ENCODE measurements at regions not wholly inside any gene's neighbourhood (a gene's known extent, or its start where the extent isn't known, plus 50 kb on each side); places are given as distances from the start of the nearest gene placed in this dataset.

GRCh38 chrX:147342197-147342596 is 527.7 kb upstream of the CXorf51A start:
- Histone ChIP-seq H3T11ph (ENCODE audit: low read length) (no peak overlapping the region), H2AFZ (ENCODE audit: low read length) (no peak overlapping the region), H4K8ac (replicated peaks; ENCODE audit: insufficient read length, low read depth, low read length) (no peak overlapping the region), H3K56ac (ENCODE audit: insufficient read length, low read depth, low read length) (no peak overlapping the region), H4K20me1 (ENCODE audit: control insufficient read depth, insufficient read depth, insufficient read length) (no peaks in the 10 kb centered on the region), H3K9ac (ENCODE audit: extremely low read depth, insufficient read length, low read length) (no peak overlapping the region), H3K14ac (ENCODE audit: insufficient read depth, low read length) (no peak overlapping the region), H3K79me1 (ENCODE audit: insufficient read depth, low read depth, low read length, poor library complexity, severe bottlenecking) (no peaks in the 10 kb centered on the region), H3K4me2 (ENCODE audit: insufficient read depth, insufficient read length, low read length) (no peak overlapping the region), H2BK20ac (ENCODE audit: low read depth, low read length, poor library complexity, severe bottlenecking) (no peak overlapping the region), H2BK15ac (ENCODE audit: low read depth, low read length) (no peak overlapping the region), H2BK12ac (ENCODE audit: insufficient read length, low read depth, low read length) (no peak overlapping the region), H3K23me2 (ENCODE audit: insufficient read length, low read depth, low read length, poor library complexity, severe bottlenecking) (no peaks in the 10 kb centered on the region), H3K4ac (ENCODE audit: low read depth, low read length) (no peak overlapping the region), H3K27ac (ENCODE audit: insufficient read length, low read depth, low read length) (no peak overlapping the region), H4K91ac (ENCODE audit: insufficient read length, low read depth, low read length) (no peak overlapping the region), H2BK5ac (ENCODE audit: insufficient read length, low read length) (no peak overlapping the region), H2BK120ac (ENCODE audit: low read depth, low read length, poor library complexity, severe bottlenecking) (no peak overlapping the region), H3K9me3 (ENCODE audit: control insufficient read depth, low read depth, low read length) (peaks cover 7% of the 10 kb centered on the region), H3K23ac (ENCODE audit: insufficient read length, low read depth, low read length) (no peak overlapping the region), H3K27me3 (ENCODE audit: insufficient read depth, low read length) (no peaks in the 10 kb centered on the region), H2AK5ac (ENCODE audit: insufficient read length, low read length) (no peak overlapping the region), H4K5ac (ENCODE audit: insufficient read length, low read depth, low read length) (no peak overlapping the region), H3K18ac (ENCODE audit: insufficient read length, low read depth, low read length) (no peak overlapping the region), H3K79me2 (ENCODE audit: insufficient read depth, low read length) (no peaks in the 10 kb centered on the region), H3K4me1 (ENCODE audit: insufficient read depth, low read length) (no peaks in the 10 kb centered on the region)
- Mint-ChIP-seq H3K27ac (no peak overlapping the region), H3K9me3 (peaks cover 50 to 59% of the 10 kb centered on the region in 2 experiments), H3K27me3 (ENCODE audit: low read depth) (no peaks in the 10 kb centered on the region), H3K36me3 (ENCODE audit: insufficient read depth in 1 of 3, low read depth in 3 of 3) (no peaks in the 10 kb centered on the region), H3K4me3 (no peak overlapping the region), H3K4me1 (no peaks in the 10 kb centered on the region)
- no peak for DNase-seq
- no peak for TF ChIP-seq CTCF (conservative IDR thresholded peaks at IDR 0.05)

Data from H9 (cell line).